ENCODE measurements at regions not wholly inside any gene's neighbourhood (a gene's known extent, or its start where the extent isn't known, plus 50 kb on each side); places are given as distances from the start of the nearest gene placed in this dataset.
A peak's percentile ranks its signal among the peaks of the same experiment; 100 is the strongest.

DNA sequence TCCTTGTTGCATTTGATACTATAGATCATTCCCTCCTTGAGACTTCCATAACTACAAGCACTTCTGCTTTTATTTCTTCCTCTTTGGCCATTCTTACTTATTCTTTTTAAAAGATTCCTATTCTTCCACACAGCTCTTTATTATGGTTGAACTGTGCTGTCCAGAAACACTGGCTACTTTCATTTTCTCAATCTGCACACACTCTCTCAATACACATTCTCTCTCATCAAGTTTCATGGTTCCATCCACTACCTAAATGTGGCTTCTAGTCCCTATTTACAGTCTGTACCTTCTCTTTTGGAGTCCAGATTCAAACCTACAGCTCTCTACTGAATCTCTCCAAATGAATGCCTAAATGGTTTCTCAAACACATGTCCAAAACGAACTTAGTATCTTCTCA is 214.3 kb upstream of the RSPO3 start:
- DNase-seq (ENCODE audit: low read depth): no peak

DNA sequence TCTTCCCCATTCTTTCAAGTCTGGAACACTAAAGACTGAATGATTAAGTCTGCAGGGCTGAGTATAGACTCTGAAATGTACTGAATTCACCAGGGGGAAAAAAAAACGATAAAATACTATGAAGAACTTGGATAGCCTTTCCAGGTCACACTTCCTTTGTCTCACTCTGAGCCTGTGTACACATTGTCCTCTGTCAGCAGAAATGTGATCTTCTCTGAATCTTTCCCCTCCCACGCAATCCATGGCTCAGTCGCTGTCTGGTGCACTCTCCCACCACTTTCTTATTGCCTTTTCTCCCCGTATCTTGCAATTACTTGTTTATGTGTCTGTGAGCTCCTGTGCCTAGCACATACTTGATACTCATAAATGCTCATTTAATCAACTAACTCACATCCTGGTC is 212.6 kb upstream of the RSPO3 start:
- DNase-seq (ENCODE audit: low read depth): peak; percentile 28

DNA sequence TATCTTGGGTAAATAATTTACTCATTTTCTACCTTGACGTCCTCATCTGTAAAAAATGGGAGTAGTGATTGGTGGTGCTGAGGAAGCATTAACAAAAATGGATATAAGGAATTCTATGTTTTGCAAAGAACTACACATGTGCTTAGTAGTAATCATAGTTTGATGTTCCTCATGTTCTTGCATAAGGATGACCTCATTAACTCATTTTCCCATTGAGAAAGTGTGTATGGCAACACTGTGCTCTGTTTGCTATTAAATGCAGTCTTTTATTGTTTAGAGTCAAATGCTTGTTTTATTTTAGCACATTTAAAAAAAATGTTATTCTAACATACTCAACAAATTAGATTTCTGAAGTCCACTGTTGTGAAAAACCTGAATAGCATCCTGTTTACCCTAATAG is 211.2 kb upstream of the RSPO3 start:
- DNase-seq (ENCODE audit: low read depth): no peak

DNA sequence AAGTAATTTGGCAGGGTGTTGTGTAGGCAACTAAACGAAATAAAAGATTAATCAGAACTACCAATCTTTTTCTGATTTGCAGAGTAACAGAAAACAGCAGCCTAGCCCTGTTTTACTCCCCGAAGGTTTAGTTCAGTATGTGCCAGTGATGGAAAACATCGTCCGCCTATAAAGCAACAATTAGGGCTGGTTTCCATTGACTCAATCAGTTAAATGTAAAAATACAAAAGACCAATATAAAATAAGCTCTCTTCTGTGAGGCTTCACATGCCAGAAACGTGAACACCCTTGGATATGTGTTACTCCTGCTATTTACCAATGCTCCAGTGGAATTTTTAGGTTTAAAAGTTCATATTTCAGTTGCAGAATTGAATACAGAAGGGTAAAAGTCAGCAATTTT is 210.5 kb upstream of the RSPO3 start:
- DNase-seq (ENCODE audit: low read depth): no peak

DNA sequence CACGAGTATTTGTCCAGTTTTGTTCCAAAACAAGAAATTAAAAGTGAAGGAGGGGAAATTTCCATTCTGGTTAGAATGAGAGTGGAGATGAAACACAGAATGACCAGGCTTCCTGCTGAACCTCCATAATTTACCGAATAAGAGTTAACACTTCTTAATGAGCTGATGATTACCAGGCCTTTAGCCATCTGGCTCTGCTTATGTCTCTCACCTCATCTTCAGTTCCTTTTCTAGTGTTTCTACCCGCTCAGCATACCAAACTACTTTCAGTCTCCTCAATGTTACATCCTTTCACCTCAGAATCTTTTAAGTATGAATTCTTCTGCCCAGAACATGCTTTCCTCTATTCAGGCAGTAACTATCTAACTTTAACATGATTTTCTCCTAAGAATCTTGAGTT is 209.0 kb upstream of the RSPO3 start:
- no peak for DNase-seq (ENCODE audit: low read depth)

DNA sequence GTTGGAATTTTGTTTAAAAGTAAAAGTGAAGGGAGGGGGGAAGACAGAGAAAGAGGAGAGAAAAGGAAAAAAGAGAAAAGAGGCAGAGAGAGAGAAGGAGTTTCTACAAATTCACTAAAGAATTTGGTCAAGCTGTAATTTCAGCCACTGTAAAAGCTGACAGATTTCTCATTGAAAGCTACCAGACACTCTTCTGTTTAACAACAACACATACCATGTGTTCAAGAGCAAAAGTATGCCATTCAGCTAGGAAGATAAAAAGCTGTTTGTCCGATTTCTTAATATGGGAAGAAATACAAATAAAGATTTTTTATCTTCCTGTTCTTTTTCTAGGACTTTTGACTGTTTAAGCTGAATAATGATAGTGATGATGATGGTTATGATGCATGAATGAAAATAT is 204.8 kb upstream of the RSPO3 start:
- DNase-seq (ENCODE audit: low read depth): no peak

DNA sequence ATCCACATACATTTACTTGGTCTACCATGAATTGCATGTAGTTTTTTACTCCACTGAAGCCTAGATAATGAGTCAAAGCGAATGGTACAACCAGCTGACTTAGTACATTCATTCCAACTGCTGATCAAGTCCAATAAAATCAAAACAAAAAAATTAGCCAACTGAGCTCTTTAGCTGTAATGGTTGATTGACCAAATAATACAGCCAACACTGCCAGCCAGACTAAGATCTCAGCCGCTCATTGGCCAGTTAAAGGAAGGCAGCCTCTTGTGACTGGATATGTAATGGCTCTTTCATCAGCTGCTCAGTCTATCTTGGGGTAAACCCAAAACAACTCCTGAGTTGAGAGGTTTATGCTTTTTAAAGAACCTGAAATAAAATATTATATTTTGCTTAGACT is 204.3 kb upstream of the RSPO3 start:
- no peak for DNase-seq (ENCODE audit: low read depth)

DNA sequence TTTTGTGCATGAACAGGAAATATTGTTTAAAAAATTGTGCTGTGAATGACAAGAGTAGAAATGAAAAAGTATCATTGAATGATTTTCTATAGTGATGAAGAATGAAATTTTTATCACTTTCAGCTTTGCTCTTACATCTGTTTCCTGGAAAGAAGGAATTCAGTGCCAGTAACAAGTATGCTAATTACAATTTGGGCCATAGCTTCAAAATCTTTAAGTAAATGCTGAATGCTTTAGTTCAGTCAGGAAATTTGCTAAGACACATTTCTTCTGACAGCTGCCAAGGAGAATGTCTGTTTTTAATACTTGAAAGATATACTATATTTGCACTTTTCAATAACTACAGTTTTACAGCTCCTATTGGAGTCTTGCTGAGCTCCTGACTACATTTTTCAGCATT is 203.7 kb upstream of the RSPO3 start:
- no peak for DNase-seq (ENCODE audit: low read depth)

DNA sequence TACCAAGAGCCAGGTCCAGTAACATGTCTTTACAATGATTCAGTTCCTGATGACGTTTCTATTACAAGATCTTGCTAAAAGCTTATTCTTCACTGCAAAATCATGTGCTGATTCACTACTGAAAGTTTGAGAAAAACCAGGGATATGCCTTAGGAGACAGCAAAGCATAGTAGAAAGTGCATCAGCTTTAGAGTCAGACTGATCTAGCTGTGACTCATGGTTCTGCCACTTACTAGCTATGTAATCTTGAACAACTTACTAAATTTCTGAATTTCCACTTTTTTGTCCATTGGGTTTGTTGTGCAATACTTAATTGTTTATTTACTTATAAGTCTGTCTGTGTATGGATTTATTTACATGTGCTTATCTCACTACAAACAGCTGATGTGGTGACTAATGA is 198.5 kb upstream of the RSPO3 start:
- peak; percentile 97 for DNase-seq (ENCODE audit: low read depth)

DNA sequence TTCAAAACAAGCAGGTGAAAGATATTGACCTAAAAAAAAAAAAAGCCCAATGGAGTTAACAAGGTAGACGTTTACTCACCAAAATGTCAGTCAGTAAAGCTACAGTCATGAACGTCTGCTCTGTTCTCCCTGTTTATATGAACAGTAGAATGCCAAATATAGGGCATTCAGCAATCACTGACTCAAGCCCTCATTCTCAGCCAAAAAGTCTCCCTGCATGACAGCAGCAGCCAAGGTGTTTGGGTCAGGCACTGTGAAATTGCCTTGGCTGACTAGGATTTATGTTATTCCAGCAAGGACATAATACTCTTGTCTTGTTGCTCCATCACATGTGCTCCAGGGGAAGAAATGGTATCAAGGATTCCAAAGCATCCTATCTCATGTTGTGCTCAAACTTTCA is 194.7 kb upstream of the RSPO3 start:
- no peak for DNase-seq (ENCODE audit: low read depth)

DNA sequence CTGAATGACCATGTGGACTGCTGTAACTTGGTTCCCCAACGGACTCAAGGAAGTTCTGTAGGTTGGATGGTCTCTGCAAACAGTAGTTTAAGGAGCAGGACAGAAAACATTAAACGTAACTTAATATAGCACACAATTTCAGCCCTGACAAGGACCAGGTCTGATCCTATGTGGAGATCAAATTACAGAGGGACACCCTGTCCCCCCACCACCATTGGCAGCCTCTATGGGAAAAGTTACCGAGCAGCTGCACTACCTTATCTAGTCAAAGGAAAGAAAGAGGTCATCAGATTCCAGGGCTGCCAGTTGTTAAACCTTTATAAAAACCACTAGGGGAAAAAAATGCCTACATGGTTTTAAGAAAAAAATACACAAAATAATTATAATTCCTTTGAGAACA is 191.5 kb upstream of the RSPO3 start:
- no peak for DNase-seq (ENCODE audit: low read depth)

DNA sequence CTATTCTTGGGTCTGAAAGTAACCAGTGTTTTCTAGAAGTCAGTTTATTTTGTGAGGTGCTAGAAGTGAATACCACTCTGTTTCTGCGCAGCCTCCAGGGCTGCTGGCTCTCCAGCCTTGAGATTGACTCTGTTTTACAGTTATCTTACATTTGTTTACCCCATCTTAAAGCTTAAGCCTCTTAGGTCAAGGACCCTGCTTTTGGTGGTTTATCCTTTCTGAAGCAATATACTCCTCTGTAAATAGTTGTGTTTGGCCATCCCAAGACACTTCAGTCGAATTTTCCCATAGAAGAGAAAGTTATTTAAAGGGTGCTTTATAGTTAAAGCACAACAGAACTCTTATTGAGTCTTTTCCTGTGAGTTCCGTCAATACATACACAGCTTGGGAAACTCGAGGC is 190.6 kb upstream of the RSPO3 start:
- DNase-seq (ENCODE audit: low read depth): no peak

DNA sequence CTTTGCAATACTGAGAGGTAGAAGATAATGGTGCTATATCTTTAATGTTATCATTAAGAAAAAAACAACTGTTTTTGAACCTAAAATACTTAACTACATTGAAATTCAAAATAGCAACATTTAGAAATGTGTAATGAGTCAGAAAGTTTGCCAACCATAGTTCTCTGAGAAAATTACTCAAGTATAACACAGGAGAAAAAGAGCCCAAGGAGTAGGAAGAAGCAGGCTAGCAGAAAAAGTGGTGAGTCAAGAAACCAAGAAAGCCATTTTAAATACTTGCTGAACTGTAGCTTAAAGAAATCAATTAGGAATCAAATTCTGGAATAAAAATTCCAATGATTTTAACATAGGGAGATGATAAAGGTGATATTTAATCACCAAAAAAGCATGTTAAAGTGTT is 181.0 kb upstream of the RSPO3 start:
- DNase-seq (ENCODE audit: low read depth): peak; percentile 1

DNA sequence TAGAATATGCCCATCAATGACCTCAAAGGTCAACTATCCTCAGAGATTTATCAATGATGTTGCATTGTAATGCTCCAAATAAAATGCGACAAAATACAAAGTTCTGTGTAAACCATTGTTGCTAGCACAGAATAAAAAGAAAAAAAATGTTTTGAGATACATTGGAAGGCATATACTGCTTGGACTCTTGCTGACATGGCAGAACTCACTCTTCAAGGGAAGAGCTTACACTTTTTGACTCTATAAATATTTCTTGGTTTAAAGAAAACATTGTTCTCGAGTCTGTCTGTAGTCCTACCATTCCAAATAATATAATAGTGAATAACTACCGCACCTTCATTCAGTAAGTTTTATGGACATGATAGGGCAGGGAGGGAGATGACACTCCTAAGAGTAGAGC is 178.7 kb upstream of the RSPO3 start:
- no peak for DNase-seq (ENCODE audit: low read depth)

DNA sequence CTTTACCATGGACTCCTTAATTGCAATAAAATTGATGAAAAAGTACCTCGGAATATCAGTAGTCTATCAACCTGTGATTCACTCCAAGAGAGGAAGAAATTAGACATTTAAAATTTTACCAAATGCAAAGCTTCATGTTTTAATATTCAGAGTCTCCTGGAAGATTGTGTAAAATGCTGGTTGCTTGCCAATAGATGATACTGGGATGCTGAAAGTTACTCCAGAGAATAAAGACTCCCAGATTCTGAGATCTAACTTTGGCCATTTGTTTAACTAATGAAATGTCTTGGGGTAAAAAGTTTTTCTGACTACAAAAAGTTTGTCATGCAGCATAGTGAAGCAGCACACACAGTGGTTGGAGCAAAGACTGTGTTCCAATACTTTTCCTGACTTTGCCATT is 176.7 kb upstream of the RSPO3 start:
- no peak for DNase-seq (ENCODE audit: low read depth)

DNA sequence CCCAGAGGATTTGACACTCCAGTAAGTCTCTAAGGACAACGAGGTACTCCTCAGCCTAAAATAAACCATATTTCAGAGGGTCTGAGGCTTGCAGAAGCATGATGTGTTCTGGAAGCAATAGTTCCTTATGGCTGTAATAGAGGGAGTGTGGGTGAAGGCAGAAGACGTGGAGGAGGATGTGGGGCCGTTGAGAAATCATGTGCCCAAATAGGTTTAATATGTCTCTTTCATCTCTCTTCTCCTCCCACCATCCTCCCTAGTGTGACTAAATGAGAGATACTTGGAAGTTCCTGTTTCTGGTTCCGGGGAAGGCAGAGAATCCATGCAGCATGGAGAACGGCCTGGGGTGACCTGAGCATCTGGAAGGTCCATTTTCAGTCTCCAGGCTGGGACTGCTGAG is 174.0 kb upstream of the RSPO3 start:
- no peak for DNase-seq (ENCODE audit: low read depth)

DNA sequence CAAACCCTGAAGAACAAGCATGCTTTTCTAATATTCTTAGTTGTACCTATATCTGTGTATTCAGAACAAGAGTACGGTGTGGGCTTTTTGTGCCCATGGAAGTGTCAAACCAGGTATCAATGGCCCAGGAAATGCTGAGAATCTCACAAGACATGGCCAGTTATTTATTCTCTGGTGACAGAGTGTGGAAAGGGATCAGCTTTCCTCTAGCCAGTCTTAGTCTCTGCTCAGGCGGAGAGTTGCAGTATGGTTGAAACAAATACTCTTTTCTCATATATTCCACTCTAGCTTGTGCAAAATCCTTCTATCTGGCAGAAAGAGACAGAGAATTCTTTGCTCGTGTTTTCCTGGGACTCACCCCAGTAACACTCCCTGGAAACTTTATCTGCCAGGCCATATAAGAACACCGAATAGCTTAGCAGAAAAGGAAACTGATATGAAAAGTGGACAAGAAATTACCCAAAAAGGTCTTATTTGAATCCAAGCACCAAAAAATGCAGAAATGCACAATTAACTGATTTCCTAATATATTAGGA is 173.3 kb upstream of the RSPO3 start:
- DNase-seq (ENCODE audit: low read depth): no peak

DNA sequence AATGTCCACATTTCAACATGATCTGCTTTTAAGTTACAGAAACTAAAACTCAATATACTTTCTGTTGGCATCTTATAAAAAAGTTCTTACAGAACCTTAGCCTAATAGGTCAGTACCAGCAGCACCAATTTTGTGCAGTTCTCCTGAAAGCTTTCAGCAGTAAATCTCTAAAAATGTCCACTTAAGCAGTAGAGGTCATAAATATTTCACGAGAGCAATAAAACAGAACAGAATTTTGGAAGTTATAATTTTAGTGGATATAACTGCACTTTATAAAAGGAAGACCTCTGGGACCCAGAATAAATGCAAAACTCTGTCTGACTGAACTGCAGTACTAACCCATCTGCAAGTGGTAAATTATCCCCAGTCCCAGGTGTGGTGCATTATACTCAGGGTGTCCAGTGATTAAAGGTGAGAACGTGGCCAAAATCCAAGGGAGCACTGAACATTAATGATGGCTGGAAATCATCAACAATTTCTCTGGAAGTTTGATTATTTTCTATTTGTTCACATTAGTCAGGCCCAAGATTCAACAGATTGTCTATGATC is 172.6 kb upstream of the RSPO3 start:
- no peak for DNase-seq (ENCODE audit: low read depth)

DNA sequence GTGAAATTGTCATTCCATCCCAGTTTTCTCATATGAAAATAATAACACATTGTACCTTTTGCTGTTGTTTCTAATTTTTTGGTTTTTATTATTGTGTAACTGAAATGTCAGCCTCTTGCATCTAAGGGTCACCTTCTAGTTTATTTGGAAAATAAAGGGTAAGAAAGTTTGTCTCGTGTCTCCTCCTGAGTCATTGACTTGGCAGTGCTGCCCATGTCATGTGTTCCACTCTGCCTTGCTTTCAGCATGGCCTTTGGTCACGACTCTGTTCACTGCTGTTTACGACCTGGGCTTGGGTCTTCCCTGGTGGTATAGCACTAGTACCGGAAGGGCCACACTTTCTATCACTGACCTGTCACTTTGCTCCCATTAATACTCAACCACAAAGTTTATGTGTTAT is 171.4 kb upstream of the RSPO3 start:
- DNase-seq (ENCODE audit: low read depth): no peak

DNA sequence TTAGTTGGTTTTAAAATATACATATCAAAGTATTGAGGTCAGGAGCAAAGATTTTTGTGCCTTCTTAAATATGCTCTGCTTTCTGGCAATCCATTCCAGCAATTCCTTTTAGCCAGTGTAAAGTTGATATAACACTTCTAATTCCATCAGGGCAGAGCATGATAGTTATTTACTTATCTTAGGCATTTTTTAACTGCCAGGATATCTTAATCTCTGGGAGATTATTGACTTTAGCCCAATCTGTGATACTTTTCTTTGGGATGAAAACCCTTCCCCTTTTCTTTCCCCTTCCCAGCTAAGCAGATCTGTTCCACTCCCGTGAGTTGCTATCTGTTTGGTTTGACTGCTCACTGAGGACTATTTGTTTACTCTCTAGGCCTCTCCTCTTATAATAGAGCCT is 168.7 kb upstream of the RSPO3 start:
- no peak for DNase-seq (ENCODE audit: low read depth)

DNA sequence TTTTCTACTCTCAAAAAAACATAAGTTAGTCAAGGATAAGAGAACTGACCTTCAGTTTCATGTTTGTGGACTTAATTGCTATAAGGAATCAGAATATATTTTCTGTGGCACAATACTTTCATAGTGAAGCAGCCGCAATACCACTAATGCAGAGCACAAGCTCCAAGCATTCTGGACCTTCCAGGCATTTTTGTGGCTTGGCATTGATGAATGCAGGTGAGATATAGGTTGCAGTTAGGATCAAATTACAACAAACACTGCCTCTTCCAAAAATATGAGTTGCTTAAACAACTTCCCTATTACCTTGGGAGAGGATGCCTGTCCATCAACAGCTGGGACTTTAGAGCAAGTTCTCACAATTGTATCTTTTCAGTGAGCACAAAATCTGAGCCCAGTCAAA is 162.8 kb upstream of the RSPO3 start:
- no peak for DNase-seq (ENCODE audit: low read depth)

DNA sequence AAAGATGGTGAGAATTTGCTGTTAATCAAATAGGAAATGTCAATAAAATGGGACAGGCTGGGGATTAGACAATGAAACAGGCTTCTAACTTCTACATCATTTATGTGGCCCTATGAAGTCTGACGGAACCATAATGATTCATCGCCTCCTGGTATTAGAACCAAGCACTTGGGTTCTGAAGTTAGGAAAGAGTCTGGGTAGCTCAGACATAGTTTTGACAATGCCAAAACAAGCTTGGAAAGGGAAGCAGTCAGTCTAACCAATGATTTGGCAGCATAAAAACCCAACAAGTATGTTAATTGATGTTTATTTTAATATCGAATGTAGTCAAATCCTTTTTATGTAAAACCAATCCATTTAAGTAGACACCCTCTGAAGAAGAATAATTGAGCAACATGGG is 160.8 kb upstream of the RSPO3 start:
- DNase-seq (ENCODE audit: low read depth): no peak

DNA sequence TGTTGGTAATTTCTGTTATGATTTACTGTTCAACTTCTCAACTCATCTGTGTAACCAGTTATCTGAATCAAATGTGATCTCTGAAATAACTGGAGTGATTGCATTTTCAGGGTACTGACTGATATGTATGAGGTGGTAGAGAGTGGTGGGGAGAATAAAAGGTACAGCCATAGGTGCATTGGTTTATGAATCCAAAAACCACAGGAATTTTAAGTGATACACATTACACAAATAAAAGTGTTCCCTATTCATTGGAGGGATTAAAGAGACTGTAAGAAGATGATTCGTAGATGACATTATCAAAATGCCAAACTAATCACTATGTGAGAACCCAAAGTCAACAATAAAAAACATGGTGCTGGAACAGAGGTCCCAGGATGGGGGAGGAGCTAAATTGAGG is 158.7 kb upstream of the RSPO3 start:
- DNase-seq (ENCODE audit: low read depth): no peak

DNA sequence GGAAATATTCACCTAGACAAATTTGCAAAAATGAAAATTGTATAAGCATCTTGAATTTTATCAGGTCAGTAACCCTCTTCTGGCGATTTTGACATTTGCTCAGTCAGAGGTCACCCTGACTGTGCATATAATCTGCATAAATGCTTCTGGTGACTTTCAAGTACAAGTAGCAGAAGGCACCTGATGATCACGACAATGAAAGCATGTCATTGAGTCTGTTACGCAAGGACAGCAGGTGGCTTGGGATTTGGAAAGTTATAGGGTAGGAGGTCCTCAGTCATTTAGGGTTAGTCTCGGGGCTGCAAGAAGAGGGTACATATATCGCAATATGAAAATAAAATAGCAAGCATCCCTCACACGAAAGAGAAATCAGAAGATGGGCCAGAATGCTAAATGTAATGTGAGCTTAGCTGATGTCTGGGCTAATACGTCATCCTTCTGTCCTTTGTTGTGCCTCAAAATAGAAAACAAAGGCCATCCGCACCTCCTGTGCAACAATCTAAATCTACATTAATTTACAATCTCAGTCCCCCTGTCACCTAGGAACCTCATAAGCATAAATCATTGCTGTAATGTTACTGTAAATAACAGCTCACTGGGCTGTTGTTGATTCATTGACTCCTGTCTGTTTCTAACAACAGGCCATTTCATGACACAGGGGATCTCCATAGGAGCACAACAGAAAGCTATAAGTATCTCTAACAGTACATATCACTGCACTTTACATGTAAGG is 155.2 kb upstream of the RSPO3 start:
- DNase-seq (ENCODE audit: low read depth): no peak

Measured in iris pigment epithelial cell (primary cell).